ENCODE measurements at regions not wholly inside any gene's neighbourhood (a gene's known extent, or its start where the extent isn't known, plus 50 kb on each side); places are given as distances from the start of the nearest gene placed in this dataset.
"Not testable (repeated sequence)": the region's sequence is repeated elsewhere in the genome, so short reads cannot be mapped to it uniquely, and the experiment has no call there.

DNA sequence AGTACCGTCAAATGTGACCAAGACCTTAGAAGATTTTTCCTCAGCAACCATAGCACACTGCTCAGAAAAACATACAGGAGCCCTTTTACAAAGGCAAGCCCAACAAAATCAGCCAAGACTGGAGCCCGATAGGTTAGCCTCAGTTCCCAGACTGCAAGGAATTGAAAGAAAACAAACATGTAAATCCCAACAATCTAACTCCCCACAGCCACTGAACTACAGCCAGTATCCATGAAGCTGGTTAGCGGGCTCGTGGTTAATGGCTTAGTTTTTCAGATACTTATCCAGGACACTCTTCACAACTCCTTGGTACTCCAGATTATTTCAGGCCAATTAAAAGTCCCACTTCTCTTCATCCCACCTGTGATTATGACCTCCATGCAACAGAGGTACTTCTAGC lies 201.6 kb downstream of the IPMK start:
- DNase-seq: no peak

DNA sequence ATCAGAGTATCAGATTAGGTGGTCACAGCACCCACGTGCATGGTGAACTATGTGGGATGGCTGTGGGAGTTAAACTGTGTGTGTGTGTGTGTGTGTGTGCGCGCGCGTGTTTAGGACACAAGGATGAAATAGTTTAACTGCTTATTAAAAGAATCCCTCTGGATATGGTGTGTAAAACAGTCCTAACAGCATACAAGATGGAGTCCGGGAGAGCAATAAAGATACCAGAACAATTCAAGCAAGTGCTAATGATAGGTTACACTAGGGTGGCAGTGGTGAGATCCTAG lies 202.2 kb downstream of the IPMK start:
- DNase-seq: no peak

DNA sequence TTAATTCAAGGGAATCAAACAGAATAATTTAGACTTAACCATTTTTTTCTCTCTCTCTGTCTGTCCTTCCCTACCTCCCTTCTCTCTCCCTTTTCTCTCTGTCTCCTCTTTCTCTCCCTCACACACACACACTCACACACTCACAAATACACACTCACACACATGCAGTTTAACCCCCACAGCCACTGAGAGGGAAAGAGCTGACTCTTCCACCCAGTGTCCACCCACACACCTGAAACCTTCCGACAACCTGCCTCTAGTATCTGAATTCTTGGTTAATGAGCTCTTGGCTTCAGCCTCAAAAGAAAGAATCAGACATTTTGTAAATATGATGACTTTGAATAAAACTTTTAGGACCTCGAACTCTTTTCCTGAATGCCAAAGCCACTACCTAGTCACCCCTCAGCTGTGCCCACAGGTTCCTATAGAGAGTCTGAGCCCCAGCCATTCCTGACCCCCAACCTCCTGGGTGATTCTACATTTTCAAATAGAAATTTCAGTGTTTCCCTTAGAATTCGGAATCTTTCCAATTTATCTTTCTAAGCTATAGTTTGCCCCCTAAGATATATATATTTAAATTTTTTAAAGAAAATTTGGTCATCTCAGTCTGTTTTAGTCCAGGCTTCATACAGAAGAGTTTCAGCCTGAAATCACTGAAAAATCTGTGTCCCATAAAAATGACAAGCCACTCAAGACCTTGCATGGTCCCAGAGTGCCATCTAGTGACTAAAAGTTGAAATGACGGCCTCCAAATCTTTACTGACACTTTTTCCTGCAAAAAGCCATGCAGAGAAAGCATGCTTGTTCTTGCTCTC lies 202.8 kb downstream of the IPMK start:
- no peak for DNase-seq

DNA sequence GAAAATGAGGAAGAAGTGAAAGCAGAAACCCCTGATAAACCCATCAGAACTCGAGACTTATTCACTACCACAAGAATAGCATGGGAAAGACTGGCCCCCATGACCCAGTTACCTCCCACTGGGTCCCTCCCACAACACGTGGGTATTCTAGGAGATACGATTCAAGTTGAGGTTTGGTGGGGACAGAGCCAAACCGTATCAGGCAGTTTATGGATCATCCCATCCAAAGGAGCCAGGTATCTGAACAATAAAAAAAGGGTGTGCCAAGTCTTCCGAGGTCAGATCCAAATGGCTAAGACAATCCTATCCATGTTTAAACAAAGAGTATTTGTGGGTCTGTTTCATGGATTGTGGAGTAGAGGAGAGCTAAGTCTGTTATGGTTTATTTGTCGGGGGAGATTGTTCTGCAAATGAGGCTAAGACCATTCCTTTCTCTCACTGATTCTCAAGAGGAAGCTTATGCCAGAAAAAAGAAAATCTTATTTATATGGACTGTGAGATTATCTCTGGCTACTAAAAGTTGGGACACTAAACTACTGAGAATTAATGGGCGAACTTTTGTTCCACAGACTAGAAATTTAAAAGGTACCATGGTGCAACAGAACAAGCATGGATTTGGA lies 203.7 kb downstream of the IPMK start:
- DNase-seq: no peak

DNA sequence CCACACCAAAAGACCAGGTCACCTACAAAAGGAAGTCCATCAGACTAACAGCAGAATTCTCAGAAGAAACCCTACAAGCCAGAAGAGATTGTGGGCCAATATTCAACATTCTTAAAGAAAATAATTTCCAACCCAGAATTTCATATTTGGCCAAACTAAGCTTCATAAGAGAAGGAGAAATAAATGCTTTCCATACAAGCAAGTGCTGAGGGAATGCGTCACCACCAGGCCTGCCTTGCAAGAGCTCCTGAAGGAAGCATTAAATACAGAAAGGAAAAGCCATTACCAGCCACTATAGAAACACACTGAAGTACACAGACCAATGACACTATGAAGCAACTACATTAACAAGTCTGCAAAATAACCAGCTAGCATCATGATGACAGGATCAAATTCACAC lies 209.0 kb downstream of the IPMK start:
- not testable (repeated sequence) for DNase-seq

DNA sequence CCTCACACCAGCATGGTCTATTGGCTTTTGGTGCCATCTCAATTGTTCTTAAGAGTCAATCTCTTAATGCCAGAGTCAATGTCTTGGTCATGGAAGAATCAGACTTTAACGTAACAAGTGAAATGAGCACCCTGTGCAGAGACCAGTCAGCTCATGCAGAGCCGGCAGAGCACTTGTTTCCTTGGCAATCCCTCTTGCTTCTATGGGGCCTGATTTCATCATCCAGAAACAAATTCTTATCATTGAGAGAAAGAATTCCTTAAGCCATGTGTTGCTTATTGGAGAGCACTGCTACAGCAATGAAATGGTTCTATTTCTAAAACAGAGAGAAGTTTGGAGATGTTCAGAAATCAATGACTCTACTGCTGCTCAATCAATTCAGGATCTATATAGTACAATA lies 212.8 kb downstream of the IPMK start:
- DNase-seq: no peak

DNA sequence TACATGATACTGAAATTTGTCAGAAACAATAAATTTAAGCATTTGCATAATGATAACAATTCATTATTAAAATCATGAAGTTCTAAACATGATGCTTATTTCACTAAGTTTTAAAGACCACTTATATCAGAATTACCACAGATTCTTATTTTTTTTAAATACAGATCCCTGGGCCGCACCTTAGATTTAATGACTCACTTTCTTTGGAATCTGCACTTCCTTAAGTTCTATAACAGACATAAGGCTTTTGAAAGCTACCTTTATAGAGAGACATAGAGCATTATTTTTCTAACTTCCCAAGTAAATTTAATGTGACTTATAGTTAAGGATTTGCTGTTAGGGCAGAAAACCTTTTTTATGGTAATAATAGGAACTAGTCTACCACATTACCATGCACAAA lies 214.9 kb downstream of the IPMK start:
- no peak for DNase-seq

DNA sequence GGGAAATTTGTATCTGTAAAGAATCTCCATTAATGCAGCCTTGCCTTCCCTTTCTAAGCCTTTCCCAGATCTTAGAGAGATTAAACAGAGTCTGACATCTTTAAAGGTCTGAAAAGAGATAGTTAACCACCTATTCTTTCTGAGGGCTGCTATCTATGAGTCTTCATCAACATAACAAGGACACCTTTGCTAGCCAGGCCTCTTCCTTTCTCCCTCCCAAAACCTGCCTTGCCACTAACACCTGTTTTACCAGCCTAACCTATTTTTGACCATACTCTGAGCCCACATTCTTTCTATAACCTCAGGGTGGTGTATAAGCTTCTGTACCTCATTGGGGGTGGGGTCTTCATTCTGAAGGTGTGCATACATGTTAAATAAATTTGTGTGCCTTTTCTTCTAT lies 217.1 kb downstream of the IPMK start:
- DNase-seq: no peak

DNA sequence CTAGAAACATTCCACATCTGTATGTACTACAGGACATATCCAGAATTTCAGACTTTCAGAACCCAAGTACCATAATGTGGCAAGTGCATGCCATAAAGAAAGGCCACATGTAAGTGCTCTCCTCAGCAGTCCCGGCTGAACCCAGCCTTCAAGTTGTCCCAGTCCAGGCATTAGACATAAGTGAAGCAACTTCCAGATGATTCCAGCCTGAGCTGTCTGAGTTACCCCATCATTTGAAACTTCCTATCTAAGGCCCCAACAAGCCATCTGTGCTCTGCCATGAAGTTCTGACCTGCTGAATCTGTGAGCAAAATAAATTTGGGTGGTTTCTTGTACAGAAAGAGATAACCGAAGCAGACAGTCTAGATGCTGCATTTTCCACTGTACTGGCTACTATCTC lies 218.8 kb downstream of the IPMK start:
- no peak for DNase-seq

DNA sequence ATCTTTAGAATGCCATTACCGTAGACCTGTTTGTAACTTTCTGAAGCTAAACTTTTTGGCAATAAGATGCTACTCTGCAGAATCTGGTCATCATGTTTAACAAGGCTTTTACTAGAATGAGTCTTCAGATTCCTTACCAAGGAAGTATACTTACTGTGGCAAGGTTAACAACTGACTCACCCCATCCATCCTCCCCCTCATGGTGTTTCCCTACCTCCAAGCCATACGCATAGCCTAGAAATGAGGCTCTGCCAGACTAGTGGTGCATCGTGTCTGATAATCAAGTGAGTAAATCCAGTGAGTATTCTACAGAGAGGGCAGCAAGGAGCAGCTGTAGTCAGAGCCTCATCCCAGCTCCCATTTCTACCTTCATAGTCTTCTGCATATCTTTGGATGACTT lies 223.6 kb downstream of the IPMK start:
- no peak for DNase-seq

DNA sequence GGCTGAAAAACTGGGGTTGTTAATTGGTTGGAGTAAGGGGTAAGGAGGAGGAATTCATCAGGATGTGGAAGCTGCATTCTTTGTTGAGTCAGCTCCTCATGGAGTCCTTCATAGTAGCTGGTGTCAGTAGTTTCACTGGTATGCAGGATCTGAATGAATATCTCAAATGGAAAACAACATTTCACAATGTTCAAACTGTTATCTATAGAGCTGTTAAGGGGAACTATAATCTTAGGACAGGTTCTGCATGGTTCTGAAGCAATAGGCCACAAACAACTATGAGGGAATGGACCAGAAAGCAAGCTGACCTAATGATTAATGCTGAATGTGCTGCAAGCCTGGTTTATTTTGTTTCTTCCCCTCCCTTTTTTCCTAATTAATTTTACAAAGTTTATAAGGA lies 225.8 kb downstream of the IPMK start:
- DNase-seq: no peak

DNA sequence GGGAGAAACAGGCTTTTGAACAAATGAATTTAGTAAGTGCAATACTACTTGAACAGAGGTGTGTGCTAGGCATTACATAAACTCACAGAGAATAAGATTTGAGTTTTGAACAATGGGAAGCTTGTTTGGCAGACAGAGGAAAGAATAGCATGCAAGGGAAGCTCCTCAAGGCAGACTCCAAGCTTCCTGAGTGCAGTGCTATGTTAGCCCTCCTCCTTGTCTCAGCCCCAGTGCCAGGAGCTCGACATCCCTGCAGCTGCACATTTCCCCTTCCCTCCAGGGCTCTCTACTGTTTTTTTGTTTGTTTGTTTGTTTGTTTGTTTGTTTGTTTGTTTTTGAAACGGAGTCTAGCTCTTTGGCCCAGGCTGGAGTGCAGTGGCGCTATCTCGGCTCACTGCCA lies 237.5 kb downstream of the IPMK start:
- DNase-seq: no peak

DNA sequence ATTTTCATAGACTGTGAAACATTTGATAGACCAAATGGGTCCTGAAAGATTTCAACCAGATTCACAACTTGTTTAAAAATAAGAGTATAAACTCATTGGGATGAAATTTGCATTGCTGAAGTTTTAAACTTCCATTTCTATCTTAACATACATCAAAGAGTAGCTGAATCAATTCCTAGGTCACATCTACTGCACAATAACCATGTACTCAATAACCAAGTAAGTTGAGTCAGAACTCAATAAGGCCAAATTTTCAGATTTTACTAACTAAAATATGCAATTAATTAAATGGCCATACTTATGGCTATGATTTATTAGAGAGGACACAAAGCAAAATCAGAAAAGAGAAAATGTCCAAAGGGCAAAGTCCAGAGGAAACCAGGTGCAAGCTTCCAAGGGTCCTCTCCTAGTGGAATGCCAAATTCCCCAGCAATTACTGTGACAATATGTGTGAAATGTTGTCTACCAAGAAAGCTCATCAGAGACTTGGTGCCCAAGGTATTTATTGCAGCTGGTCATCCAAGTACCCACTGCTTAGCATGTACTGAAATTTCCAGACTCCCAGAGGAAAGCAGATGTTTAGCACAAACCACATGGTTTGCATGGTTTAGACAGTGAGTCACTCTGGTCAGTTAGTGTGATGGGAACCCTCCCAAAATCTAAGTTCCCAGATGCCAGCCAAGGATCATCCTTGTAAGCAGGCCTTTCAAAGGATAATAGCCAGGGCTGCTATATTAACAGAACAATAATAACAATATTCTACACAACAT lies 238.9 kb downstream of the IPMK start:
- DNase-seq: no peak

DNA sequence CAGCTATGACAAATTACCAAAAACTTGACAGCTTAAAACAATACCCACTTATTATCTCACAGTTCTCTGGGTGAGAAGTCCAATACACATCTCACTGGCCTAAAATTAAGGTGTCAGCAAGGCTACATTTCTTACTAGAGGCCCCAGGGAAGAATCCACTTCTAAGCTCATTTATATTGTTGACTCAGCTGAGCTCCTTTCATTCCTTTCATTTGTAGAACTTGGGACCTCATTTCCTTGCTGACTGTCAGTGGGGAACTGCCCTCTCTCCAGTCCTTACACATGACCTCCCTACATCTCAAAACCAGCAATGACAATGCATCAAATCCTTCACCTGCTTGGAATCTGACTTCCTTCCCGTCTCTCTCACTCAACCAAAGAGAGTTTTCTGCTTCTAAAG lies 240.3 kb downstream of the IPMK start:
- DNase-seq: no peak

DNA sequence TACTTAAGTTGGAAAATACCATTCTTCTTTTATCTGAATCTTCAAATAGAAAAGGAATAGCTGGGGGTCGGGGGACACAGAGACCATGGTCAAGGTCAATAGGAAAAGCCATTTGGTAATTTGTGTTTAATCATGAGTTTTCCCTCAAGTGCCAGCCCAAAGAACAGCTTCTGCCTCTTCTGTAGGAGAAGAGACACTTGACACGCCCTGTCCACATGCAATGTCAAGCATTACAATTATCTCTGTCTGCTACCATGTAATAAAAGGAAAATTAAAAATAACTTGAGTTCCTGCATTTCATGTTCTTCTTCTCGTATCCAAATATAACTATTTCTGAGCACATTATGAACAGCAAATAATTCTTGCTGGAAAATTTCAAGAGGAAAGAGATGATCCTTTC lies 241.7 kb downstream of the IPMK start:
- DNase-seq: no peak

DNA sequence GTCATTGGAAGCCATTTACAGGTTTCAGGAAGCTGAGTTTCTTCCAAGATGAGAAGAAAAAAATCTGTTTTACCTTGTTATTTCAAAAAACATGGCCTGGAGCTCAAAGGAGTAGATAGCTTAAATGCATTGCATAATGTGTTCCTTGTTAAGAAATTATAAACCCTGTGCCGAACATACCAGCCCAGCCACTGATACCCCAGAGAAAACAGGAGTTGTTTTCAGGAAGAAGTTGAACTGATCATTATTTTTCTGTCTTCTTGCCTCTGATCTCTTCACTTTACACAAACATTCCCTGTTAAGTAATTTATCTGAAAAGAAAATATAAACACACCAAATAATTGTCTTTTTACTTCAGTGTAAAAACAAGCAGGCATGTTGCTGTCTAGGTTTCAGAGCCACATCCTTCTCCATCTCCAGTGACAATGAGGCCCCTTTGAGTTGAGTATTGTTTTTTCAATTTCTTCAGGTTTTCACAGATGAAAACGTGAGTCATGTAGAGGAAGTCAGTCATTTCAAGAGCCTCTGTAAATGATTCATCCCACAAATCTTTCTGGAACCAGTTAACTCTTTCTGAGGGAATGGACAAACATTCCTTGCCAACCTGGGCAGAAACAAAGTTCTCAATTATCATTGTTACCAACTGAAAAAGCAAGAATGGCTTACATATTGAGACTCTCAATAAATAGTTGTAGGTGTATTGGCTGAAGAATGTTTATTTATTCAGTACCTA lies 244.2 kb downstream of the IPMK start:
- no peak for DNase-seq

DNA sequence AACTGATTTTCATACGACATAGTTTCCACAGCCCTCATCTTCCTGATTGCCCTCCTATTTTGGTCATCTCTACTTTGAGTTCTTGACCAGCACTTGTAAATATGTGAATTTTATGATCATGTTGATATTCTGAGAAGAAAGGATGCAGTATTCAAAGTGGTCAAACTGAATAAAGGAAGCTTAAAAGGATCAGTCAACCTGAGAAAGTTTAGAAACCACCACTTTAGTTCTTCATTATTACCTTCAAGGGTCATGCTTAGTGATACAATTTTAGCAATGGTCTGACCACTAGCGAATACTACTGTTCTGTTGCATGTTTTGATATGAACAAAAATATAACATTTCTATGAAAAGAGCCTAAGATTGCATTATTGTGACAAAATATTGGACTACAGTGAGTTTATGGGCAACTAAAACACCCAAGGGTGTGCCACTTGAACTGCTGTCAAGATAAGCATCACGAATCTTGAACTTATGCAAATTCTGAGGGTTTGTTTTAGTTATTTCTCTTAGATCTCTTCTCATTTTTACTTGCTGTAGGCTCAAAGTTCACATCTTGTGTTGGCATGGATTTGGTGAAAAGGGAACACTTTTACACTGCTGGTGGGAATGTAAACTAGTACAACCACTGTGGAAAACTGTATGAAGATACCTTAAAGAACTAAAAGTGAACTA lies 247.7 kb downstream of the IPMK start:
- no peak for DNase-seq

DNA sequence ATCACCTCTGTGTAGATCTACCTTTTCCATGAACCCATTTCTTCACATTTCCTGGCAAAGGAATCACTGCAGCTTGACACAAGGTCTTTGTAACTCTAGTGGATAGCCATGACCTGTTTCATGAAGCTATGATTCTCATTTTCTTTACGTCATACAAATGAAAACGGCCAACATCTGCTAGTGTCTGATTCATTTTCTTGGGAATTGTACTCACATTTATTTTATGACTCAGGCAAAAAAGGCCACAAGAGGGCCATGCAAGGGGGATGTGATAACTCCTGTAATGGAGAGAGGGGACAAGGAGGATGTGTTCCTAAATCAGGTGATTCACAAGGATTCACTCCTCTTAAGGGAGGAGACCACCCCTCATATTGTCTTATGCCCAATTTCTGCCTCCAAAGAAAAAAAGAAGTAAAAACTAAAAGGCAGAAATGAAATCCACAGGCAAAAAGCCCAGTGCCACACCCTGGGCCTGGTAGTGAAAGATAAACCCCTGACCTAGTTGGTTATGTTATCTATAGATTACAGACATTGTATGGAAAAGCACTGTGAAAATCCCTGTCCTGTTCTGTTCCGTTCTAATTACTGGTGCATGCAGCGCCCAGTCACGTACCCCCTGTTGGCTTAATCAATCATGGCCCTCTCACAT lies 249.9 kb downstream of the IPMK start:
- no peak for DNase-seq

DNA sequence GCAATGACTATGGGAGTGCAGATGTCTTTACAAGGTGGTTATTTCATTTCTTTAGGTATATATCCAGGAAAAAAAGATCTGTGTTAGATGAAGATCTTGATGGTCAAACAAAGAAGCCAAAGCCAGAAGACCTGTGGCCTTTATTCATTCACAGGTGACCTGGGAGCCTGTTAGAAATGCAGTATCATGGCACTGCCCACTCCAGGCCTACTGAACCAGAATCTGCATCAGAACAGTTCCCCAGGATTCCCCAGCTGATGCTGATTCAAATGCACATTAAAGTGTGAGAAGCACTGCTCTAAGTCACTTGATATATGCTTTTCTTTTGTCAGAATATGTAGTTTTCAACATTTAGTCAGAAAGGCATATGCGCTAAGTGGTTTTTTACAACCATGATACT lies 251.1 kb downstream of the IPMK start:
- DNase-seq: no peak

DNA sequence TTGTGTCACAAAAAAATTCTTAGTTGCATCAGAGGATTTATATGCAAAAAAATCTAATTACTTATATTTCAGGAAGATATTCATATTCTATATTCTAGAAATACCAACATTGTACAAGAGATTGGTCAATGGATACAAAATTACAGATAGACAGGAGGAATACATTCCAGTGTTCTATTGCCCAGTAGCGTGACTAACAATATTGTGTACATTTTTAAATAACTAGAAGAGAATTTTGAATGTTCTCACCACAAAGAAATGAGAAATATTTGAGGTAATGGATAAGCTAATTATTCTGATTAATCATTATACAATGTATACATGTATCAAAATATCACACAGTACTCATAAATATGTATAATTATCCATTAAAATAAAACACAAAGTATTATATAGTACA lies 253.3 kb downstream of the IPMK start:
- no peak for DNase-seq

DNA sequence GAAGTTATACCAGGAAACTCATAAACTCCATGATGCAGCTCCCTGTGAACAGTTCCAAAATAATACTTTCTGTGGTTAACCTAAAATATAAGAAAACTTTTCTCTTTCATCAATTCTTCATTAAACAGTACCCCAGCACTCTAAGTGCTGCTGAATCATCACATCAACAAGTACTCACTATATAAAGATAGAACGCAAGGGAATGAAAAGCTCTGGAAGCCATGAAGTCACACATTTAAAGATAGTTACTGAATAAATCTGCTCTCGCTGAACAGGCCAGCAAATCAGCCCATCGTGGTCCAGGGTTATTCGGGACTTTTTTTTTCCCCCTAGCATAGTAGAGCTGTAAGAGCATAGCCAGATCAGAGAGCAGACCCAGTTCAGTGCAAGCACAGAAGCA lies 254.3 kb downstream of the IPMK start:
- DNase-seq: no peak

DNA sequence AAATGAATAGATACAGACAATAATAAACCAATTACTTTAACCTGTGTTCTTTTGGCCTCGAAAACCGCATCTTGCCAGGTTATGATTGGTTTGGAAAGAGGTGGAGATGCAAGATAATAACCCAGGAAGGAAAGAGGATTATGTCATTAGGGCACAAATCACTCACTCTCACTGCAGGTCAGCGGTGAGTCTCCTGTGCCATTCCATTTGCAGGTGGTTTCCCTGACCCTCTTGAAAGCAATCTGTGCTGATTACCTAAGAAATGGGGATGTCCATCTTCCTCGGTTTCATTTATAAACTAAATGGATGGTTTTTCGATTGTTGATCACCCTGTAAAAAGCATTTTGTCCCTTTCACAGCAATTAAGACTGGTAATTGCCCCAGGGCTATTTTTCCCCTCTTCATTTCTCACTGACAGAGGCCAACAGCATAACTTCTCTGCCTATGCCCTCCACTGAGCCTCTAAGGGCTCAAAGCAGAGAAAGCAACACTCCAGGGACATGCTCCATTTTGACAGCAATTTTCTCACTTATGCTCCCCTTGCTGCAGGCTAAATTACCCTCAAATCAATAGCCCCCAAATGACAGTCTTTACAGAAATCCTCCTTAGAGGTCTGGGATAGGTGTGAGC lies 257.5 kb downstream of the IPMK start:
- no peak for DNase-seq
